Muscle layer of colon (tissue), 2 donors: ENCODE measurements at regions not wholly inside any gene's neighbourhood (a gene's known extent, or its start where the extent isn't known, plus 50 kb on each side); places are given as distances from the start of the nearest gene placed in this dataset.

ENCODE experiments used
- H3K27ac ChIP-seq: one replicate; pipeline ENCODE4 v1.7.0; 2013; ENCODE audit warnings: low read depth, mild to moderate bottlenecking, low read length, moderate library complexity
- H3K27me3 ChIP-seq, 2 donors: one replicate each; pipeline ENCODE4 v1.7.0; 2013; ENCODE audit warnings: low read length in 2 of 2, mild to moderate bottlenecking in 2 of 2; ENCODE audit not compliant: insufficient read depth in 2 of 2, control insufficient read depth in 1 of 2
- H3K36me3 ChIP-seq: one replicate; pipeline ENCODE4 v1.7.0; 2013; ENCODE audit warnings: mild to moderate bottlenecking, low read length; ENCODE audit not compliant: insufficient read depth
- H3K4me1 ChIP-seq: one replicate; pipeline ENCODE4 v1.7.0; 2013; ENCODE audit warnings: mild to moderate bottlenecking, low read length; ENCODE audit not compliant: insufficient read depth
- H3K4me3 ChIP-seq, 2 donors: one replicate each; pipeline ENCODE4 v1.7.0; 2013; ENCODE audit warnings: low read length in 2 of 2, low read depth in 1 of 2, mild to moderate bottlenecking in 1 of 2, moderate library complexity in 1 of 2
- H3K9ac ChIP-seq: one replicate; pipeline ENCODE4 v1.7.0; 2013; ENCODE audit warnings: low read length
- H3K9me3 ChIP-seq: one replicate; pipeline ENCODE4 v1.7.0; 2013; ENCODE audit warnings: mild to moderate bottlenecking, low read length
- donor health status: abdominal sarcoma.
- donor health status: Adenocarcinoma of cecum.

GRCh38 chr2:30346471-30347169 lies 100.4 kb upstream of the LCLAT1 start:
- H3K4me3 ChIP-seq, result peak overlapping the region; percentile 7 to 43

GRCh38 chr2:30348825-30349224 lies 98.2 kb upstream of the LCLAT1 start:
- no peaks in the 10 kb centered on the region for H3K27me3 ChIP-seq
- H3K9me3 ChIP-seq, result no peaks in the 10 kb centered on the region
- H3K36me3 ChIP-seq, result no peaks in the 10 kb centered on the region
- no peak overlapping the region for H3K9ac ChIP-seq
- H3K27ac ChIP-seq, result no peak overlapping the region
- H3K4me3 ChIP-seq, result no peak overlapping the region
- H3K4me1 ChIP-seq, result peaks cover 9% of the 10 kb centered on the region

More at GRCh38 chr2:30346471-30347169, 100.4 kb upstream of the LCLAT1 start:
- Histone ChIP-seq H3K9me3 (no peaks in the 10 kb centered on the region), H3K36me3 (no peaks in the 10 kb centered on the region), H3K27me3 (no peaks in the 10 kb centered on the region), H3K9ac (no peak overlapping the region), H3K4me1 (peaks cover 9% of the 10 kb centered on the region), H3K27ac (peak overlapping the region; percentile 28)

DNA sequence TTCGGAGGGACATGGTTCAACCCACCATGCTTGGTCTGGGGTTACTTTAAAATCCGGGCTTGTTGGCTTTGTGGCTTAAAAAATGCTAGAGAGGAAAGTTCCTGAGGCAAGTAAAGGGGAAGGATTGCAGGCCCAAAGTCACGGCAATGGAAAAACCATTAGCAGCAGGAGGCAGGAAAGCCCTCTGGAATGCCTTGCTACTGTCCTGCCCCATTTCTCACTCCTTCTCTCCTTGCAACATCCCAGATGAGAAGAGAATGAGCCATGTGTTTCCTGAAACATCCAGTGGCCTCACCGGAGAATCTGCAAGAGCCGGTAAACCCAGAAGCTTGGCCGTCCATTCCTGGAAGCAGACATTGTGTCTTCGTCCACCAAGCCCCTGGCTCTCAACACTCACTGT lies 97.4 kb upstream of the LCLAT1 start:
- H3K4me3 ChIP-seq, result no peak overlapping the region
- H3K9me3 ChIP-seq, result no peaks in the 10 kb centered on the region
- H3K27ac ChIP-seq, result no peak overlapping the region
- H3K27me3 ChIP-seq, result no peaks in the 10 kb centered on the region
- H3K36me3 ChIP-seq, result no peaks in the 10 kb centered on the region
- H3K9ac ChIP-seq, result no peak overlapping the region
- peaks cover 9% of the 10 kb centered on the region for H3K4me1 ChIP-seq

DNA sequence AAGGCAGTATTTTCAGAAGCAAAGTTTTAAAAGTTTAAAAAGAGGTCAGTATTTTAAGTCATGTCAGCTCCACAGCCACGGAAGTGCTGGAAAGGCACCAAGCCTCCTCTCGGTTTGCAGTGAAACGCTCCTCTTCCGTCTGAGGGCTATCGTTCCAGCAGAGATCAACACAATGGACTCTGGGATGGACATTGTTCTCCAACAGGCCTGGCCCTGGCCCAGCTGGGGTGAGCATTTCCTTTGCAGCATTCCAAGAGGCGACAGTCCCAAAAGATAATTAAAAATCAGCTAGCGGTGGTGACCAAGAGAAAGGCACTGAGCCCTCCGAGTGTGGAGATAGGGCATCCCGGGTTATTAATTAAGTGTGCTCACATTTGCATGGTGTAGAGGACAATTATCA lies 95.9 kb upstream of the LCLAT1 start:
- H3K36me3 ChIP-seq, result no peaks in the 10 kb centered on the region
- no peak overlapping the region for H3K9ac ChIP-seq
- peaks cover 6% of the 10 kb centered on the region for H3K4me1 ChIP-seq
- no peaks in the 10 kb centered on the region for H3K27me3 ChIP-seq
- H3K9me3 ChIP-seq, result no peaks in the 10 kb centered on the region
- no peak overlapping the region for H3K4me3 ChIP-seq
- H3K27ac ChIP-seq, result no peak overlapping the region

DNA sequence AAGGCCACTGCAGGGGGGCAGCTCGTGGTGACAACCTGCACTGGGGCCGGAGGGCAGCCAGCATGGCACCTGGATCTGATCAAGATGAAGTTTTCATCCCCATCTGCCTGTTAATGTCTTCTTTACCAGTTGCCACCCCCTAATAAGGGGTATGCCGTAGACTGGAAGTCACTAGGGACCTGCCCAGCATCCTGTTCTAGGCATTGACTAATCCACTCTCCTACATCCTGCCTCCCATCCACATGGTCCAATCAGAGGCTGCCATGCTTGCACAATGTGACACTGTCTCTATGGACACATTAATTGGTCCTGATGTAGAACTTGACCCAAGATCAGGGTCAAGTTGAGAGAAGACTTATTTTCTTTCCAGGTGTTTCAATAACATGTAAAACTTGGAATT lies 95.1 kb upstream of the LCLAT1 start:
- Histone ChIP-seq H3K27ac (no peak overlapping the region), H3K9ac (no peak overlapping the region), H3K27me3 (no peaks in the 10 kb centered on the region), H3K9me3 (no peaks in the 10 kb centered on the region), H3K4me1 (peaks cover under 1% of the 10 kb centered on the region), H3K36me3 (no peaks in the 10 kb centered on the region), H3K4me3 (no peak overlapping the region)

- H3K4me3 ChIP-seq, result no peak overlapping the region
- H3K36me3 ChIP-seq, result no peaks in the 10 kb centered on the region
- H3K27ac ChIP-seq, result no peak overlapping the region
- no peak overlapping the region for H3K9ac ChIP-seq
- H3K9me3 ChIP-seq, result no peaks in the 10 kb centered on the region
- H3K27me3 ChIP-seq, result no peaks in the 10 kb centered on the region
- peaks cover 5% of the 10 kb centered on the region for H3K4me1 ChIP-seq
Observed at GRCh38 chr2:30354150-30354549, 92.9 kb upstream of the LCLAT1 start.

GRCh38 chr2:30354621-30355020 lies 92.4 kb upstream of the LCLAT1 start:
- H3K4me1 ChIP-seq, result peaks cover 9% of the 10 kb centered on the region
- H3K4me3 ChIP-seq, result no peak overlapping the region
- H3K36me3 ChIP-seq, result no peaks in the 10 kb centered on the region
- H3K9me3 ChIP-seq, result no peaks in the 10 kb centered on the region
- H3K9ac ChIP-seq, result no peak overlapping the region
- no peaks in the 10 kb centered on the region for H3K27me3 ChIP-seq
- H3K27ac ChIP-seq, result no peak overlapping the region

- Histone ChIP-seq H3K27ac (no peak overlapping the region), H3K36me3 (no peaks in the 10 kb centered on the region), H3K4me1 (peaks cover 16% of the 10 kb centered on the region), H3K9me3 (no peaks in the 10 kb centered on the region), H3K9ac (no peak overlapping the region), H3K4me3 (no peak overlapping the region), H3K27me3 (no peaks in the 10 kb centered on the region)
Observed at GRCh38 chr2:30355306-30355705, 91.7 kb upstream of the LCLAT1 start.

- H3K4me3 ChIP-seq, result no peak overlapping the region
- H3K9ac ChIP-seq, result no peak overlapping the region
- H3K36me3 ChIP-seq, result no peaks in the 10 kb centered on the region
- H3K9me3 ChIP-seq, result no peaks in the 10 kb centered on the region
- H3K4me1 ChIP-seq, result peaks cover 17% of the 10 kb centered on the region
- no peaks in the 10 kb centered on the region for H3K27me3 ChIP-seq
- no peak overlapping the region for H3K27ac ChIP-seq
Observed at GRCh38 chr2:30356071-30356470, 91.0 kb upstream of the LCLAT1 start.

GRCh38 chr2:30356776-30357175 lies 90.3 kb upstream of the LCLAT1 start:
- H3K36me3 ChIP-seq, result no peaks in the 10 kb centered on the region
- no peak overlapping the region for H3K27ac ChIP-seq
- peaks cover 19% of the 10 kb centered on the region for H3K4me1 ChIP-seq
- H3K4me3 ChIP-seq, result no peak overlapping the region
- H3K9me3 ChIP-seq, result no peaks in the 10 kb centered on the region
- no peak overlapping the region for H3K9ac ChIP-seq
- H3K27me3 ChIP-seq, result no peaks in the 10 kb centered on the region

DNA sequence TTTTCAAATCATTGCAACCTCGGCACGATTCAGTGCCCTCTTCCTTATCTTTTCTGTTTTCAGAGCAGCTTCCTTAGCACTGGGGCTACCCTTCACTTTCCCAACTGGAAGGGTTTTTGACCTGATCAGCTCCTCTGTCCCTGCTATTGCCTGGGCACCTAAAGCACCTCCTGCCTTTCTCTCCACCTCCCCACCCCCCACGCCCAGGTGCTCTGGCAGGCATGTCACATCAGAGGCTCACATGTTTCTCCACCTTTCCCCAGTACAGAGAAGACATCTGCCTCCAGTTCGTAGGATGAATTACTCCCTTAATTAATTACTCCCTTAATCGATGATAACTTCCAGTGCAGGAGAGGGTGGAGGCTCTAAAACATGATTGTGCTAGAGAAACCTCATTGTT lies 88.7 kb upstream of the LCLAT1 start:
- Histone ChIP-seq H3K36me3 (no peaks in the 10 kb centered on the region), H3K4me3 (no peak overlapping the region), H3K4me1 (peaks cover 33% of the 10 kb centered on the region), H3K27me3 (no peaks in the 10 kb centered on the region), H3K9ac (no peak overlapping the region), H3K9me3 (no peaks in the 10 kb centered on the region), H3K27ac (no peak overlapping the region)

DNA sequence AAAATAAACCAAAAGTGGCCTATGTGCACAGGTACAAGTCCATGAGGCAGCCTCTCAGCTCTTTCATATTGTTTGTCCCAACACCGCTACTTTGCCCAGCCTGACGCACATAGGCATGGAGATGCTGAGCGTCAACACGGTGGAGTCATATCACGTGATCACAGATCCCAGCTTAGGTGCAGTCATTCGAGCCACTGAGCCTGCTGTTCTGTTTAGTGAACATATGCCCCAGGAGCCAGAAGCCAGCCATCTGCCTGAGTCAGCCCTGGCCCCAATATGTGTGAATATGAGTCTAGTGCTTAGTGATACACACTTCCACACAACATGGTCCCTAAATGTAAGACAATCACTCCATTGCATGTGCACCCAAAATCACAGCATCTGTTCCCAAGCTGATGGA lies 88.2 kb upstream of the LCLAT1 start:
- H3K4me3 ChIP-seq, result no peak overlapping the region
- H3K4me1 ChIP-seq, result peaks cover 33% of the 10 kb centered on the region
- no peak overlapping the region for H3K9ac ChIP-seq
- H3K9me3 ChIP-seq, result no peaks in the 10 kb centered on the region
- H3K27me3 ChIP-seq, result no peaks in the 10 kb centered on the region
- no peak overlapping the region for H3K27ac ChIP-seq
- no peaks in the 10 kb centered on the region for H3K36me3 ChIP-seq
